ENCODE measurements at regions not wholly inside any gene's neighbourhood (a gene's known extent, or its start where the extent isn't known, plus 50 kb on each side); places are given as distances from the start of the nearest gene placed in this dataset.
"Not testable (repeated sequence)": the region's sequence is repeated elsewhere in the genome, so short reads cannot be mapped to it uniquely, and the experiment has no call there.

- Histone ChIP-seq H3K4me3 (ENCODE audit: low read length in 2 of 2) (peak overlapping the region in 1 of 2 donors; percentile 14), H3K9ac (ENCODE audit: low read depth in 1 of 2, low read length in 2 of 2) (peak overlapping the region in 1 of 2 donors; percentile 58), H3K27me3 (ENCODE audit: control insufficient read depth in 2 of 2, insufficient read depth in 2 of 2, low read length in 2 of 2) (no peaks in the 10 kb centered on the region), H3K4me1 (ENCODE audit: control insufficient read depth in 2 of 2, insufficient read depth in 2 of 2, low read length in 2 of 2) (peaks cover 18 to 56% of the 10 kb centered on the region in 2 donors), H3K36me3 (ENCODE audit: control insufficient read depth in 2 of 2, insufficient read depth in 2 of 2, low read length in 2 of 2) (no peaks in the 10 kb centered on the region), H3K27ac (ENCODE audit: low read depth in 2 of 2, low read length in 2 of 2) (peak overlapping the region; percentile 56 to 81), H3K9me3 (ENCODE audit: control insufficient read depth in 2 of 2, low read length in 2 of 2) (no peaks in the 10 kb centered on the region)
Observed at GRCh38 chr13:44309794-44310757, 63.5 kb upstream of the SERP2 start.

- Histone ChIP-seq H3K9me3 (ENCODE audit: control insufficient read depth in 2 of 2, low read length in 2 of 2) (no peaks in the 10 kb centered on the region), H3K4me3 (ENCODE audit: low read length in 2 of 2) (no peak overlapping the region), H3K36me3 (ENCODE audit: control insufficient read depth in 2 of 2, insufficient read depth in 2 of 2, low read length in 2 of 2) (no peaks in the 10 kb centered on the region), H3K27me3 (ENCODE audit: control insufficient read depth in 2 of 2, insufficient read depth in 2 of 2, low read length in 2 of 2) (no peaks in the 10 kb centered on the region), H3K27ac (ENCODE audit: low read depth in 2 of 2, low read length in 2 of 2) (peak overlapping the region in 1 of 2 donors; percentile 25), H3K9ac (ENCODE audit: low read depth in 1 of 2, low read length in 2 of 2) (no peak overlapping the region), H3K4me1 (ENCODE audit: control insufficient read depth in 2 of 2, insufficient read depth in 2 of 2, low read length in 2 of 2) (peaks cover 18 to 50% of the 10 kb centered on the region in 2 donors)
Observed at GRCh38 chr13:44311011-44311780, 62.4 kb upstream of the SERP2 start.

GRCh38 chr13:44312131-44312530 is 61.5 kb upstream of the SERP2 start:
- H3K36me3 ChIP-seq (ENCODE audit: control insufficient read depth in 2 of 2, insufficient read depth in 2 of 2, low read length in 2 of 2), result no peaks in the 10 kb centered on the region
- no peak overlapping the region for H3K4me3 ChIP-seq (ENCODE audit: low read length in 2 of 2)
- H3K9ac ChIP-seq (ENCODE audit: low read depth in 1 of 2, low read length in 2 of 2), result no peak overlapping the region
- no peaks in the 10 kb centered on the region for H3K27me3 ChIP-seq (ENCODE audit: control insufficient read depth in 2 of 2, insufficient read depth in 2 of 2, low read length in 2 of 2)
- no peaks in the 10 kb centered on the region for H3K9me3 ChIP-seq (ENCODE audit: control insufficient read depth in 2 of 2, low read length in 2 of 2)
- peaks cover 18 to 43% of the 10 kb centered on the region in 2 donors for H3K4me1 ChIP-seq (ENCODE audit: control insufficient read depth in 2 of 2, insufficient read depth in 2 of 2, low read length in 2 of 2)
- no peak overlapping the region for H3K27ac ChIP-seq (ENCODE audit: low read depth in 2 of 2, low read length in 2 of 2)

- Histone ChIP-seq H3K9ac (ENCODE audit: low read depth in 1 of 2, low read length in 2 of 2) (peak overlapping the region in 1 of 2 donors; percentile 31), H3K4me3 (ENCODE audit: low read length in 2 of 2) (no peak overlapping the region), H3K27ac (ENCODE audit: low read depth in 2 of 2, low read length in 2 of 2) (peak overlapping the region; percentile 53 to 75), H3K9me3 (ENCODE audit: control insufficient read depth in 2 of 2, low read length in 2 of 2) (no peaks in the 10 kb centered on the region), H3K27me3 (ENCODE audit: control insufficient read depth in 2 of 2, insufficient read depth in 2 of 2, low read length in 2 of 2) (no peaks in the 10 kb centered on the region), H3K4me1 (ENCODE audit: control insufficient read depth in 2 of 2, insufficient read depth in 2 of 2, low read length in 2 of 2) (peaks cover 13 to 36% of the 10 kb centered on the region in 2 donors), H3K36me3 (ENCODE audit: control insufficient read depth in 2 of 2, insufficient read depth in 2 of 2, low read length in 2 of 2) (no peaks in the 10 kb centered on the region)
Observed at GRCh38 chr13:44312834-44313551, 60.6 kb upstream of the SERP2 start.

- H3K36me3 ChIP-seq (ENCODE audit: control insufficient read depth in 2 of 2, insufficient read depth in 2 of 2, low read length in 2 of 2), result no peaks in the 10 kb centered on the region
- peaks cover 10 to 29% of the 10 kb centered on the region in 2 donors for H3K4me1 ChIP-seq (ENCODE audit: control insufficient read depth in 2 of 2, insufficient read depth in 2 of 2, low read length in 2 of 2)
- no peaks in the 10 kb centered on the region for H3K27me3 ChIP-seq (ENCODE audit: control insufficient read depth in 2 of 2, insufficient read depth in 2 of 2, low read length in 2 of 2)
- peak overlapping the region in 1 of 2 donors; percentile 31 for H3K9ac ChIP-seq (ENCODE audit: low read depth in 1 of 2, low read length in 2 of 2)
- H3K4me3 ChIP-seq (ENCODE audit: low read length in 2 of 2), result no peak overlapping the region
- H3K27ac ChIP-seq (ENCODE audit: low read depth in 2 of 2, low read length in 2 of 2), result peak overlapping the region; percentile 53 to 75
- no peaks in the 10 kb centered on the region for H3K9me3 ChIP-seq (ENCODE audit: control insufficient read depth in 2 of 2, low read length in 2 of 2)
Observed at GRCh38 chr13:44313674-44314073, 60.0 kb upstream of the SERP2 start.

- not testable (repeated sequence) for H3K36me3 ChIP-seq (ENCODE audit: control insufficient read depth in 2 of 2, insufficient read depth in 2 of 2, low read length in 2 of 2); H3K9me3 ChIP-seq (ENCODE audit: control insufficient read depth in 2 of 2, low read length in 2 of 2); H3K27me3 ChIP-seq (ENCODE audit: control insufficient read depth in 2 of 2, insufficient read depth in 2 of 2, low read length in 2 of 2); H3K9ac ChIP-seq (ENCODE audit: low read depth in 1 of 2, low read length in 2 of 2); H3K4me3 ChIP-seq (ENCODE audit: low read length in 2 of 2)
- Histone ChIP-seq H3K27ac (ENCODE audit: low read depth in 2 of 2, low read length in 2 of 2) (peak overlapping the region; percentile 53 to 75), H3K4me1 (ENCODE audit: control insufficient read depth in 2 of 2, insufficient read depth in 2 of 2, low read length in 2 of 2) (peaks cover 10 to 27% of the 10 kb centered on the region in 2 donors)
Observed at GRCh38 chr13:44314160-44314559, 59.5 kb upstream of the SERP2 start.

GRCh38 chr13:44317752-44318151 is 55.9 kb upstream of the SERP2 start:
- Histone ChIP-seq H3K36me3 (ENCODE audit: control insufficient read depth in 2 of 2, insufficient read depth in 2 of 2, low read length in 2 of 2) (no peaks in the 10 kb centered on the region), H3K9ac (ENCODE audit: low read depth in 1 of 2, low read length in 2 of 2) (no peak overlapping the region), H3K27me3 (ENCODE audit: control insufficient read depth in 2 of 2, insufficient read depth in 2 of 2, low read length in 2 of 2) (no peaks in the 10 kb centered on the region), H3K4me3 (ENCODE audit: low read length in 2 of 2) (no peak overlapping the region), H3K4me1 (ENCODE audit: control insufficient read depth in 2 of 2, insufficient read depth in 2 of 2, low read length in 2 of 2) (peaks cover 6 to 13% of the 10 kb centered on the region in 2 donors), H3K27ac (ENCODE audit: low read depth in 2 of 2, low read length in 2 of 2) (no peak overlapping the region), H3K9me3 (ENCODE audit: control insufficient read depth in 2 of 2, low read length in 2 of 2) (no peaks in the 10 kb centered on the region)

GRCh38 chr13:44318161-44318560 is 55.5 kb upstream of the SERP2 start:
- Histone ChIP-seq H3K36me3 (ENCODE audit: control insufficient read depth in 2 of 2, insufficient read depth in 2 of 2, low read length in 2 of 2) (no peaks in the 10 kb centered on the region), H3K4me3 (ENCODE audit: low read length in 2 of 2) (no peak overlapping the region), H3K9ac (ENCODE audit: low read depth in 1 of 2, low read length in 2 of 2) (no peak overlapping the region), H3K9me3 (ENCODE audit: control insufficient read depth in 2 of 2, low read length in 2 of 2) (no peaks in the 10 kb centered on the region), H3K27me3 (ENCODE audit: control insufficient read depth in 2 of 2, insufficient read depth in 2 of 2, low read length in 2 of 2) (no peaks in the 10 kb centered on the region), H3K4me1 (ENCODE audit: control insufficient read depth in 2 of 2, insufficient read depth in 2 of 2, low read length in 2 of 2) (peaks cover 6 to 9% of the 10 kb centered on the region in 2 donors), H3K27ac (ENCODE audit: low read depth in 2 of 2, low read length in 2 of 2) (no peak overlapping the region)

- H3K36me3 ChIP-seq (ENCODE audit: control insufficient read depth in 2 of 2, insufficient read depth in 2 of 2, low read length in 2 of 2), result no peaks in the 10 kb centered on the region
- no peak overlapping the region for H3K27ac ChIP-seq (ENCODE audit: low read depth in 2 of 2, low read length in 2 of 2)
- no peak overlapping the region for H3K9ac ChIP-seq (ENCODE audit: low read depth in 1 of 2, low read length in 2 of 2)
- no peaks in the 10 kb centered on the region for H3K9me3 ChIP-seq (ENCODE audit: control insufficient read depth in 2 of 2, low read length in 2 of 2)
- no peak overlapping the region for H3K4me3 ChIP-seq (ENCODE audit: low read length in 2 of 2)
- no peaks in the 10 kb centered on the region for H3K27me3 ChIP-seq (ENCODE audit: control insufficient read depth in 2 of 2, insufficient read depth in 2 of 2, low read length in 2 of 2)
- H3K4me1 ChIP-seq (ENCODE audit: control insufficient read depth in 2 of 2, insufficient read depth in 2 of 2, low read length in 2 of 2), result no peaks in the 10 kb centered on the region
Observed at GRCh38 chr13:44320611-44321010, 53.0 kb upstream of the SERP2 start.
